ENCODE measurements at regions not wholly inside any gene's neighbourhood (a gene's known extent, or its start where the extent isn't known, plus 50 kb on each side); places are given as distances from the start of the nearest gene placed in this dataset.
"Not testable (repeated sequence)": the region's sequence is repeated elsewhere in the genome, so short reads cannot be mapped to it uniquely, and the experiment has no call there.

DNA sequence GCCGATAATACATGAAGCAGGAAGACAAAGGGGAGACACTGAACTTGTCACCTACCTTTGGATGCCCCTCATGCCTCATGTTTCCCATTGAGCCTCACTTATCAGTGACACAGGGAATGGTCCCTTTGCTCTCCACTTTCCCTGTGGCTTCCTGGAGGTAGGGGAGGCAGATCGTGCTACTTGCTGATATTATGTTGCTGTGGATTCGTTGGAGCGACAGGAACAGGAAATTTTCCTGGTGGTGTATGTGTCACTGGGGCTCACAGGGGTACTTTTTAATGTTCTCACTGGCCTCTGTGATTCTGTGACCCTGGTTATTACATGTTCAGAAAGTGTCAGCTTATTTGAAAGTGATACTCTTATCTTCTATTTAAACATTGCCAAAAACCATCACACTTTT lies 72.7 kb upstream of the VKORC1L1 start:
- TF ChIP-seq, protein P1, sequence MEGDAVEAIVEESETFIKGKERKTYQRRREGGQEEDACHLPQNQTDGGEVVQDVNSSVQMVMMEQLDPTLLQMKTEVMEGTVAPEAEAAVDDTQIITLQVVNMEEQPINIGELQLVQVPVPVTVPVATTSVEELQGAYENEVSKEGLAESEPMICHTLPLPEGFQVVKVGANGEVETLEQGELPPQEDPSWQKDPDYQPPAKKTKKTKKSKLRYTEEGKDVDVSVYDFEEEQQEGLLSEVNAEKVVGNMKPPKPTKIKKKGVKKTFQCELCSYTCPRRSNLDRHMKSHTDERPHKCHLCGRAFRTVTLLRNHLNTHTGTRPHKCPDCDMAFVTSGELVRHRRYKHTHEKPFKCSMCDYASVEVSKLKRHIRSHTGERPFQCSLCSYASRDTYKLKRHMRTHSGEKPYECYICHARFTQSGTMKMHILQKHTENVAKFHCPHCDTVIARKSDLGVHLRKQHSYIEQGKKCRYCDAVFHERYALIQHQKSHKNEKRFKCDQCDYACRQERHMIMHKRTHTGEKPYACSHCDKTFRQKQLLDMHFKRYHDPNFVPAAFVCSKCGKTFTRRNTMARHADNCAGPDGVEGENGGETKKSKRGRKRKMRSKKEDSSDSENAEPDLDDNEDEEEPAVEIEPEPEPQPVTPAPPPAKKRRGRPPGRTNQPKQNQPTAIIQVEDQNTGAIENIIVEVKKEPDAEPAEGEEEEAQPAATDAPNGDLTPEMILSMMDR (conservative IDR thresholded peaks at IDR 0.05; ENCODE audit: low read depth, low read length), result not testable (repeated sequence)
- TF ChIP-seq RCOR1 (IDR thresholded peaks at IDR 0.05; ENCODE audit: insufficient replicate concordance, low read length); POLR2A (IDR thresholded peaks at IDR 0.05; ENCODE audit: low read depth, low read length); RAD21 (IDR thresholded peaks at IDR 0.05; ENCODE audit: low read length); BHLHE40 (IDR thresholded peaks at IDR 0.05; ENCODE audit: low read depth, low read length); MAFK (IDR thresholded peaks at IDR 0.05; ENCODE audit: low read depth, low read length); SMC3 (IDR thresholded peaks at IDR 0.05; ENCODE audit: low read depth, low read length); CEBPB (IDR thresholded peaks at IDR 0.05; ENCODE audit: low read depth, low read length); NFE2L2 (IDR thresholded peaks at IDR 0.05; ENCODE audit: low read depth, low read length); FOS (IDR thresholded peaks at IDR 0.05; ENCODE audit: low read depth, low read length); RFX5 (IDR thresholded peaks at IDR 0.05; ENCODE audit: low read depth, low read length): not testable (repeated sequence)
- TF ChIP-seq, protein P2, sequence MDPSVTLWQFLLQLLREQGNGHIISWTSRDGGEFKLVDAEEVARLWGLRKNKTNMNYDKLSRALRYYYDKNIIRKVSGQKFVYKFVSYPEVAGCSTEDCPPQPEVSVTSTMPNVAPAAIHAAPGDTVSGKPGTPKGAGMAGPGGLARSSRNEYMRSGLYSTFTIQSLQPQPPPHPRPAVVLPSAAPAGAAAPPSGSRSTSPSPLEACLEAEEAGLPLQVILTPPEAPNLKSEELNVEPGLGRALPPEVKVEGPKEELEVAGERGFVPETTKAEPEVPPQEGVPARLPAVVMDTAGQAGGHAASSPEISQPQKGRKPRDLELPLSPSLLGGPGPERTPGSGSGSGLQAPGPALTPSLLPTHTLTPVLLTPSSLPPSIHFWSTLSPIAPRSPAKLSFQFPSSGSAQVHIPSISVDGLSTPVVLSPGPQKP (IDR thresholded peaks at IDR 0.05; ENCODE audit: borderline replicate concordance, low read depth, low read length), result not testable (repeated sequence)
- TF ChIP-seq, protein P3, sequence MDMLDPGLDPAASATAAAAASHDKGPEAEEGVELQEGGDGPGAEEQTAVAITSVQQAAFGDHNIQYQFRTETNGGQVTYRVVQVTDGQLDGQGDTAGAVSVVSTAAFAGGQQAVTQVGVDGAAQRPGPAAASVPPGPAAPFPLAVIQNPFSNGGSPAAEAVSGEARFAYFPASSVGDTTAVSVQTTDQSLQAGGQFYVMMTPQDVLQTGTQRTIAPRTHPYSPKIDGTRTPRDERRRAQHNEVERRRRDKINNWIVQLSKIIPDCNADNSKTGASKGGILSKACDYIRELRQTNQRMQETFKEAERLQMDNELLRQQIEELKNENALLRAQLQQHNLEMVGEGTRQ (IDR thresholded peaks at IDR 0.05; ENCODE audit: low read depth, low read length), result not testable (repeated sequence)

Measured in IMR-90 (cell line).